Endothelial cell (in vitro differentiated cells): ENCODE measurements at regions not wholly inside any gene's neighbourhood (a gene's known extent, or its start where the extent isn't known, plus 50 kb on each side); places are given as distances from the start of the nearest gene placed in this dataset.
A peak's percentile ranks its signal among the peaks of the same experiment; 100 is the strongest.

Experiments used
- DNase-seq: peaks from one replicate; pipeline ENCODE4 v3.0.0; 2021; ENCODE audit warnings: low spot score
- H3K27ac Mint-ChIP-seq: one replicate; pipeline ENCODE4 v1.8.0; 2021; ENCODE audit warnings: mixed read lengths, inconsistent platforms; ENCODE audit not compliant: unreplicated experiment
- H3K27me3 Mint-ChIP-seq: one replicate; pipeline ENCODE4 v1.8.0; 2021; ENCODE audit warnings: mild to moderate bottlenecking, moderate library complexity, mixed read lengths, inconsistent platforms; ENCODE audit not compliant: unreplicated experiment
- H3K36me3 Mint-ChIP-seq: one replicate; pipeline ENCODE4 v1.8.0; 2021; ENCODE audit warnings: mild to moderate bottlenecking, low read depth, mixed read lengths, inconsistent platforms; ENCODE audit not compliant: unreplicated experiment
- H3K4me1 Mint-ChIP-seq: one replicate; pipeline ENCODE4 v1.8.0; 2021; ENCODE audit warnings: mild to moderate bottlenecking, mixed read lengths, inconsistent platforms; ENCODE audit not compliant: unreplicated experiment
- H3K4me3 Mint-ChIP-seq: one replicate; pipeline ENCODE4 v1.8.0; 2021; ENCODE audit warnings: mild to moderate bottlenecking, mixed read lengths, inconsistent platforms; ENCODE audit not compliant: unreplicated experiment
- H3K9me3 Mint-ChIP-seq: one replicate; pipeline ENCODE4 v1.8.0; 2021; ENCODE audit warnings: mixed read lengths, inconsistent platforms; ENCODE audit not compliant: unreplicated experiment
- CTCF ChIP-seq: fragments of 200-600 bp; sonication (generic); IDR thresholded peaks from one replicate; pipeline ENCODE4 v1.5.0; 2021; ENCODE audit warnings: antibody characterized with exemption; ENCODE audit not compliant: unreplicated experiment

DNA sequence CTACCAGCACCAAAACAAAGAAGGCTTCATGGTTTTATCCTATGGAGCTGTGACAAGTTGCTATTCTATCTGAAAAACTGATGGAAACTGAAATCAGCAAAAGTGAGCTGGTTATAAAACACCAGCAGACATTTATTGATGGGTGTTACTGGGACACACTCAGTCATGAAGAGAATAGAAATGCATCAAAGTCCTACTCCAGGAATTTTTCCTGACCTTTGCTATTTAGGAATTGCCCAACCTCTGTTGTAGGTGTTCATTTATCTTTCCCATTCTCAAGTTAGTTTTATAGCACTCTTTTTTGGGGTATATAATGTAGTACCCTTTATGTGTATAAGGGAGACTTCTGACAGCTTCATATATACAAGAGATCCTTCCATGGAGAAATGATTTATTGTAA, 533.2 kb downstream of the REEP3 start:
- no peak for DNase-seq
- Mint-ChIP-seq H3K9me3 (peaks cover 5% of the 10 kb centered on the region), H3K4me1 (peaks cover 9% of the 10 kb centered on the region), H3K27ac (no peak overlapping the region), H3K4me3 (no peak overlapping the region), H3K27me3 (peaks cover 1% of the 10 kb centered on the region), H3K36me3 (peaks cover 6% of the 10 kb centered on the region)
- no peak for TF ChIP-seq CTCF

DNA sequence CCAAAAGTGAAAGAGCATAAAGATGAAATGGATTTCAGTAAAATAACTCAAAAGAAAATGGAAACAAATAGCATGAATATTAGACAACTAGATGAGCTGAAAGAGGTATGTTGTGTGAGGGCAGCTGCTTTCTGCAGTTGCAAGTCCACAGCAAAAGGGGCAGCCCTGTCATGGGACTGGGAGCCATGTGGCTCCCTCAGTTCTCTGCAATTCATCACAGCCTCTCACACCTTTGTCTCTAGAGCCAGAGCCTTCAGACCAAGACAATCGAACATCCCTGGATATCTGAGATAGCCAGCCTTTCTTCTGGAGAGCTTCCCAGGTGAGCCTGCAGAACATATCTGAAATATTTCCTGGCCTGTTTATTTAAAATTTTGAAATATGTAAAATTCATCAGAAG, 538.7 kb downstream of the REEP3 start:
- TF ChIP-seq CTCF: no peak
- no peak for DNase-seq
- Mint-ChIP-seq H3K4me3 (no peak overlapping the region), H3K27ac (no peak overlapping the region), H3K36me3 (no peaks in the 10 kb centered on the region), H3K4me1 (peaks cover 31% of the 10 kb centered on the region), H3K27me3 (peaks cover 4% of the 10 kb centered on the region), H3K9me3 (no peaks in the 10 kb centered on the region)

DNA sequence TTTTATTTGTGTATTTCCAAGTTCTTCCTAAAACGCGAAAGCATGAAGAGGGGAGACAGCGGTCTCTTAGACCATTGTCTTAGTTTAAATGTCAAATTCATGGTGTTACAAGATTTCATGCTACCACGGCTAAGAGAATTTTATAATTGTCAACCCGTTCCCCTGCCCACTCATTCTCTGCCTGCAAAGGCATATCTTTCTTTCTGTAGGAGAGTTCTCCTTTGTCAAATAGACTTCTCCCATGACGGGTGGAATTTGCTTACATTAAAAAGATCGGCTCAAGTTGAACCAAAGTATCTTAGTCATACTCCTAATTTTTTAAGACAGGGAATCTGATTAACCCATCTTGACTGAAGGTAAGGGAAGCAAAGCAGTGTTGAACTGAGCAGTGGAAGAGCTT, 539.2 kb downstream of the REEP3 start:
- Mint-ChIP-seq H3K27me3 (peaks cover 4% of the 10 kb centered on the region), H3K27ac (no peak overlapping the region), H3K4me1 (peaks cover 28% of the 10 kb centered on the region), H3K4me3 (no peak overlapping the region), H3K9me3 (no peaks in the 10 kb centered on the region), H3K36me3 (no peaks in the 10 kb centered on the region)
- DNase-seq: no peak
- TF ChIP-seq CTCF: no peak

GRCh38 chr10:64062793-64063192, 541.6 kb downstream of the REEP3 start:
- peaks cover 4% of the 10 kb centered on the region for H3K27me3 Mint-ChIP-seq
- no peak for DNase-seq
- H3K4me1 Mint-ChIP-seq: peaks cover 25% of the 10 kb centered on the region
- peak overlapping the region; percentile 80 for H3K27ac Mint-ChIP-seq
- TF ChIP-seq CTCF: no peak
- H3K9me3 Mint-ChIP-seq: no peaks in the 10 kb centered on the region
- H3K4me3 Mint-ChIP-seq: no peak overlapping the region
- no peaks in the 10 kb centered on the region for H3K36me3 Mint-ChIP-seq

- DNase-seq: no peak
- no peaks in the 10 kb centered on the region for H3K36me3 Mint-ChIP-seq
- no peak overlapping the region for H3K27ac Mint-ChIP-seq
- no peak overlapping the region for H3K4me3 Mint-ChIP-seq
- H3K27me3 Mint-ChIP-seq: peaks cover 4% of the 10 kb centered on the region
- peaks cover 29% of the 10 kb centered on the region for H3K4me1 Mint-ChIP-seq
- H3K9me3 Mint-ChIP-seq: no peaks in the 10 kb centered on the region
- TF ChIP-seq CTCF: no peak
Measured at GRCh38 chr10:64067009-64067606, 545.9 kb downstream of the REEP3 start.
